Heart left ventricle (tissue), 16 donors: ENCODE measurements at regions not wholly inside any gene's neighbourhood (a gene's known extent, or its start where the extent isn't known, plus 50 kb on each side); places are given as distances from the start of the nearest gene placed in this dataset.
"Not testable (repeated sequence)": the region's sequence is repeated elsewhere in the genome, so short reads cannot be mapped to it uniquely, and the experiment has no call there.

Experiments used
- ATAC-seq, 4 donors: fragments of 200-7000 bp; cut with Tn5 transposase; one replicate each; pipeline ENCODE4 v1.9.1; 2020 to 2022; ENCODE audit warnings: moderate library complexity in 4 of 4, mild to moderate bottlenecking in 3 of 4, moderate number of reproducible peaks in 1 of 4
- DNase-seq, 5 donors: peaks; one replicate each; pipeline ENCODE4 v3.0.0-alpha.2; 2020
- H3K27ac ChIP-seq, 12 donors: fragments of 200-600 bp; sonication (generic) in 4 of 12; one replicate each; pipeline versions ENCODE4 v1.5.0 to v1.8.0; 2016 to 2022; ENCODE audit warnings: mild to moderate bottlenecking in 2 of 12
- H3K27me3 ChIP-seq, 9 donors: fragments of 200-600 bp; sonication (generic) in 2 of 9; one replicate each; pipeline versions ENCODE4 v1.5.1 to v1.8.0; 2016 to 2022; ENCODE audit warnings: mild to moderate bottlenecking in 3 of 9
- H3K36me3 ChIP-seq, 9 donors: fragments of 200-600 bp; sonication (generic) in 2 of 9; one replicate each; pipeline versions ENCODE4 v1.5.0 to v1.8.0; 2018 to 2022; ENCODE audit warnings: mild to moderate bottlenecking in 2 of 9
- H3K4me1 ChIP-seq, 12 donors: fragments of 200-600 bp; sonication (generic) in 4 of 12; one replicate each; pipeline versions ENCODE4 v1.5.0 to v1.8.0; 2016 to 2022; ENCODE audit warnings: mild to moderate bottlenecking in 3 of 12
- H3K4me3 ChIP-seq, 12 donors: fragments of 200-600 bp; sonication (generic) in 4 of 12; one replicate each; pipeline versions ENCODE4 v1.5.0 to v1.8.0; 2017 to 2022; ENCODE audit warnings: mild to moderate bottlenecking in 9 of 12, moderate library complexity in 4 of 12
- H3K9me3 ChIP-seq, 12 donors: fragments of 200-600 bp; sonication (generic) in 4 of 12; one replicate each; pipeline versions ENCODE4 v1.5.0 to v1.8.0; 2016 to 2022; ENCODE audit warnings: mild to moderate bottlenecking in 1 of 12
- POLR2A ChIP-seq, 2 donors: fragments of 450-650 bp; IDR thresholded peaks; one replicate each; pipeline ENCODE4 v1.6.1; 2017; ENCODE audit warnings: antibody characterized with exemption in 2 of 2, mild to moderate bottlenecking in 2 of 2, moderate library complexity in 2 of 2
- WGBS, 4 donors: extraction: QIAGEN DNeasy Blood & Tissue Kit in 2 of 4; methylation state at CpG; one replicate each; pipeline versions ENCODE4 v1.1.5 to v1.1.7; 2013 to 2018; 5-methylcytosine and 5-hydroxymethylcytosine counted together
- intact Hi-C, 10 donors: fragments of 100-400 bp; cut with DNase I; formaldehyde crosslinking; loops; one replicate each; pipeline versions ENCODE4 v1.11.1 to v1.14.2; 2022
- TF ChIP-seq, protein P1 (sequence below), 12 donors: fragments of 200-600 bp; sonication (generic) in 4 of 12; IDR thresholded peaks; one replicate each; pipeline versions ENCODE4 v1.5.0 to v1.8.0; 2018 to 2022; ENCODE audit warnings: antibody characterized with exemption in 12 of 12, mild to moderate bottlenecking in 5 of 12
- donor health status: ischemic (EF 13 %, LVEDD 7.1; RV severe dilation, severe dysfunction).
- donor health status: healthy with polysubstance abuse.
- donor health status: DM: no; HTN: yes; CAD: no.
- donor health status: DM: no; HTN: no; CAD: no.
- donor health status: ischemic (EF 25% LVEDD 6.9; RV normal size, moderate dysfunction).
- donor health status: ischemic (EF 25% LVEDD 5.7; RV mildly dilated, moderate dysfunction).
- donor health status: healthy.
- donor health status: DM: yes; HTN: yes; CAD: no.
- donor health status: ischemic (EF 35%, LVEDD 5.7; RV mildly dilated, moderate dysfunction).
- donor health status: nonischemic (EF 11% LVEDD 7.7; RV severe dilation, severe dysfunction).
- donor health status: DM: yes; HTN: yes; CAD: no.
- donor health status: PGD.
- donor health status: ischemic (EF 29% LVEDD 5.4; RV normal size, mild dysfunction).
- donor health status: nonischemic (EF 23%, LVEDD 6.1; RV moderate dilation, normal function).

DNA sequence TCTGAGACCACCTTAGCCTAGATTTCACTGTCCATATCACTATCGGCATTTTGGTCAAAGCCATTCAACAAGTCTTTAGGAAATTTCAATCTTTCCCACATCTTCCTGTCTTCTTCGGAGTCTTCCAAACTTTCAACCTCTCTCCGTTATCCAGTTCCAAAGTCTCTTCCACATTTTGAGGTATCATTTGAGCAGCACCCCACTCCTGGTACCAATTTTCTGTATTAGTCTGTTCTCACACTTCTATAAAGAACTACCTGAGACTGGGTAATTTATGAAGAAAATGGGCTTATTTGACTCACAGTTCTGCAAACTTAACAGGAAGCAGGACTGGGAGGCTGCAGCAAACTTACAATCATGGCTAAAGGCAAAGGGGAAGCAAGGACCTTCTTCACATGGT lies 215.5 kb downstream of the CYLC2 start:
- TF ChIP-seq POLR2A (IDR thresholded peaks at IDR 0.05) = no peak
- TF ChIP-seq, protein P1, sequence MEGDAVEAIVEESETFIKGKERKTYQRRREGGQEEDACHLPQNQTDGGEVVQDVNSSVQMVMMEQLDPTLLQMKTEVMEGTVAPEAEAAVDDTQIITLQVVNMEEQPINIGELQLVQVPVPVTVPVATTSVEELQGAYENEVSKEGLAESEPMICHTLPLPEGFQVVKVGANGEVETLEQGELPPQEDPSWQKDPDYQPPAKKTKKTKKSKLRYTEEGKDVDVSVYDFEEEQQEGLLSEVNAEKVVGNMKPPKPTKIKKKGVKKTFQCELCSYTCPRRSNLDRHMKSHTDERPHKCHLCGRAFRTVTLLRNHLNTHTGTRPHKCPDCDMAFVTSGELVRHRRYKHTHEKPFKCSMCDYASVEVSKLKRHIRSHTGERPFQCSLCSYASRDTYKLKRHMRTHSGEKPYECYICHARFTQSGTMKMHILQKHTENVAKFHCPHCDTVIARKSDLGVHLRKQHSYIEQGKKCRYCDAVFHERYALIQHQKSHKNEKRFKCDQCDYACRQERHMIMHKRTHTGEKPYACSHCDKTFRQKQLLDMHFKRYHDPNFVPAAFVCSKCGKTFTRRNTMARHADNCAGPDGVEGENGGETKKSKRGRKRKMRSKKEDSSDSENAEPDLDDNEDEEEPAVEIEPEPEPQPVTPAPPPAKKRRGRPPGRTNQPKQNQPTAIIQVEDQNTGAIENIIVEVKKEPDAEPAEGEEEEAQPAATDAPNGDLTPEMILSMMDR (IDR thresholded peaks at IDR 0.05) = no peak
- WGBS, 4 donors = 77 to 93% (median 85%) methylated on average over 3 of the region's 3 CpGs
- DNase-seq (no peak), ATAC-seq (no peak)
- Histone ChIP-seq H3K9me3 (peaks cover 0 to 28% (median 14%) of the 10 kb centered on the region in 12 donors), H3K4me1 (no peaks in the 10 kb centered on the region), H3K36me3 (no peaks in the 10 kb centered on the region), H3K4me3 (no peak overlapping the region), H3K27me3 (no peaks in the 10 kb centered on the region), H3K27ac (no peak overlapping the region)
- intact Hi-C loops = no loop called here

DNA sequence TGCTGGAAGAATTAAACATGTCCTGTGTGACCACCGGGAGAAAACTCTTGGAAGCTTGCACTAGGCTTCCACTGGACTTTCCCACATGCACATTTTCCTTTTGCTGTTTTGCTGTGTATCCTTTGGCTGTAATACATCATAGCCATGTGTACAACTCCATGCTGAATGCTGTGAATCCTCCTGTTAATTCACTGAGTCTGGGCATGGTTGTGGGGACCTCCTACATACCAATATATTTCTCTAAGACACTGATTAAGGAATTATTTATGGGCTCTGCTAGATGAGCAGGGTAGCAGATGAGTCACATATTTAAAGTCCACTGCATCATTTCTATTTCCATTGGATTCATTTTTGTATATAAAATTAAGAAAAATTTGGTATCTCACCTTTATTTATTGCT lies 220.1 kb downstream of the CYLC2 start:
- H3K27me3 ChIP-seq = no peaks in the 10 kb centered on the region
- intact Hi-C loops = no loop called here
- ATAC-seq (no peak), DNase-seq (no peak)
- H3K4me3 ChIP-seq = no peak overlapping the region
- H3K36me3 ChIP-seq = no peaks in the 10 kb centered on the region
- peaks cover 0 to 19% (median 8%) of the 10 kb centered on the region in 12 donors for H3K9me3 ChIP-seq
- 67 to 88% (median 86%) methylated on average over 1 of the region's 1 CpG for WGBS, 4 donors
- H3K4me1 ChIP-seq = no peaks in the 10 kb centered on the region
- H3K27ac ChIP-seq = no peak overlapping the region
- TF ChIP-seq POLR2A (IDR thresholded peaks at IDR 0.05) = no peak
- TF ChIP-seq, protein P1 (IDR thresholded peaks at IDR 0.05) = no peak

DNA sequence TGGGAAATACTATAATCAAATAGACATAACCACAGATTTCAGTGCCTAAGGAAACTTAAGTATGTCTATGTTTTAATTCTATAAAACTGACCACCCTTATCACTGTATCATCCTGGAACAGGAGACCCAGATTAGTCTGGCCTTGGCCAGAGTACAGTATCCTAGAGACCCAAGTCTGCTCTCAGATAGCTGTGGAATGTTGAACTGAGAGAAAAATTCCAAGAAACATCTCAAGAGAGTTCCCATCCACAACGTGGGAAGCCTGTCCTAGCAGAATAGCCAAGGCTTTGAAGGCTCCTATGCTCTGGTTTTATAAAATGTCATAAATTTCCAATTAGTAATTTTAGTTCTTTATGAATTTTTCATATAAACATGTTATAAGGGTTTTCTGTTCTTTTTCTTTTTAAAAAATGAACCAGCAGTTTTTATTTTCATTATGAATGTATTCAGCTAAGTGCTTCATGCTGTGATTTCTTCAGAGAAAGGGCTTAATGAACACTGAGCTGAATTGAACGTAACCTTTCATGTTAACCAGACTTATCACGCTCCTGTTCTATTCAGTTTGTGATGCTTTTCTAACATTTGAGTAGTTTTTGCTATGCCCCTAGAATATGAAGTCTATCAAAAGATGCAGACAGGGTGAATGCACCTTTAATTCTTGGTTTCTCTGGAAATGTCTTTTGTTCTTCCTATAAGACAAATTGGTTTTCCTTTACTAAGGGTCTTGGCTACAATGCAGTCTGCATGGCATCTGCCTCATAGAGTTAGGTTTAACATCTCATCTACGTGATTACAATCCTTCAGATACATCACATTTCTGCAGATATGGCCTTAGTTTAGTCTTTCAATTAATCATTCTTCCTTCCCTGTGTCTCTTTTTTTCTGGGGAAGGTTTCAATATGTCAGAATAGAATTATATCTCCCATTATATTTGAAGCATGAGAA lies 230.8 kb downstream of the CYLC2 start:
- H3K27me3 ChIP-seq = no peaks in the 10 kb centered on the region
- 50 to 63% (median 59%) methylated on average over 4 of the region's 4 CpGs for WGBS, 4 donors
- ATAC-seq = no peak

DNA sequence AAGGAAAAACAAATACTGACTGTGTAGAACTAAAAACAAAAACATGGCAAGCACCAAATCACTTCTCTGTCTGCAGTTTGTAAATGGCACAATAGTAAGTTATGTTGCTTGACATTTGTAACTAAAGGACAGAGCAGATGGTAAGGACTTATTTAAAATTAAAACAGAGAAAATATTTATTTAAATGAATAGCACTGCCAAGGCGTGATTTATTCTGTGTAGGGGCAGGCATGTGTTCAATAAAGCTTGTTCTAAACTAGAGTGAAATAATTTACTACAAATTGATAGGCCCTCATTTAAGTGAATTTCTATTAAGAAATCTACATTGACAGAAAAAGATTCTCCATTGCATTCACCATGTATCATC lies 231.5 kb downstream of the CYLC2 start:
- H3K4me1 ChIP-seq = no peaks in the 10 kb centered on the region
- no peaks in the 10 kb centered on the region for H3K9me3 ChIP-seq
- WGBS, 4 donors = 75 to 86% (median 84%) methylated on average over 1 of the region's 1 CpG
- H3K4me3 ChIP-seq = no peak overlapping the region
- TF ChIP-seq, protein P1 (IDR thresholded peaks at IDR 0.05) = no peak
- TF ChIP-seq POLR2A (IDR thresholded peaks at IDR 0.05) = no peak
- intact Hi-C loops = no loop called here
- H3K27me3 ChIP-seq = no peaks in the 10 kb centered on the region
- no peaks in the 10 kb centered on the region for H3K36me3 ChIP-seq
- ATAC-seq (no peak), DNase-seq (no peak)
- H3K27ac ChIP-seq = no peak overlapping the region

More for the DNA sequence above, 230.8 kb downstream of the CYLC2 start:
- H3K27ac ChIP-seq = no peak overlapping the region
- intact Hi-C loops = no loop called here
- no peaks in the 10 kb centered on the region for H3K4me1 ChIP-seq
- no peak overlapping the region for H3K4me3 ChIP-seq
- no peak for DNase-seq
- no peaks in the 10 kb centered on the region for H3K9me3 ChIP-seq
- TF ChIP-seq, protein P1 (IDR thresholded peaks at IDR 0.05) = no peak
- no peaks in the 10 kb centered on the region for H3K36me3 ChIP-seq

DNA sequence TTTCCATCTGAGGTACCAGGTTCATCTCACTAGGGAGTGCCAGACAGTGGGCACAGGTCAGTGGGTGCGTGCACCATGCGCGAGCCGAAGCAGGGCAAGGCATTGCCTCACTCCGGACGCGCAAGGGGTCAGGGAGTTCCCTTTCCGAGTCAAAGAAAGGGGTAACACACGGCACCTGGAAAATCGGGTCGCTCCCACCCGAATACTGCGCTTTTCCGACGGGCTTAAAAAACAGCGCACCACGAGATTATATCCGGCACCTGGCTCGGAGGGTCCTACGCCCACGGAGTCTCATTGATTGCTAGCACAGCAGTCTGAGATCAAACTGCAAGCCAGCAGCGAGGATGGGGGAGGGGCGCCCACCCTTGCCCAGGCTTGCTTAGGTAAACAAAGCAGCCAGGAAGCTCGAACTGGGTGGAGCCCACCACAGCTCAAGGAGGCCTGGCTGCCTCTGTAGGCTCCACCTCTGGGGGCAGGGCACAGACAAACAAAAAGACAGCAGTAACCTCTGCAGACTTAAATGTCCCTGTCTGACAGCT lies 242.5 kb downstream of the CYLC2 start:
- H3K9me3 ChIP-seq, H3K36me3 ChIP-seq, H3K4me1 ChIP-seq, H3K4me3 ChIP-seq, H3K27me3 ChIP-seq, ATAC-seq, H3K27ac ChIP-seq, intact Hi-C loops, DNase-seq: not testable (repeated sequence)
- 85 to 91% (median 87%) methylated on average over 20 to 24 of the region's 24 CpGs for WGBS, 4 donors
